K562 (cell line): ENCODE measurements at regions not wholly inside any gene's neighbourhood (a gene's known extent, or its start where the extent isn't known, plus 50 kb on each side); places are given as distances from the start of the nearest gene placed in this dataset.

Source experiments
- ATAC-seq: fragments of 200-7000 bp; cut with Tn5 transposase; 3 replicates; pipeline ENCODE4 v1.9.1; 2020; ENCODE audit warnings: moderate library complexity
- BruUV-seq: library from RNA; stranded (reverse); fragments of 400-500 nt; replicated peaks from 2 replicates; lab custom pipeline; 2021; lab: Mats Ljungman, UMichigan
- CTCF ChIA-PET: fragments of 300-600 bp; formaldehyde crosslinking; extraction: SDS; loops from one replicate; lab custom pipeline; 2021; ENCODE audit warnings: low intra/inter-chr PET ratio; lab: Yijun Ruan, JAX
- POLR2A ChIA-PET: fragments of 300-600, 350-650 bp; sonication (Branson Sonifier 250); formaldehyde crosslinking; extraction: SDS; loops from one replicate; lab custom pipeline; 2021; ENCODE audit warnings: antibody characterized with exemption, inconsistent platforms; lab: Yijun Ruan, JAX
- DNase-seq, 4 experiments: peaks; one replicate each; pipeline versions ENCODE4 v3.0.0 to v3.0.0-alpha.2; 2011 to 2018; ENCODE audit warnings: low spot score in 3 of 4, mixed read lengths in 3 of 4; ENCODE audit errors: extremely low read depth in 1 of 4
- FAIRE-seq: peaks from 2 replicates; lab custom pipeline; 2011; peaks lifted over from hg19 to GRCh38; lab: Jason Lieb, UNC
- H2AFZ ChIP-seq: 2 replicates; pipeline ENCODE4 v1.6.0; 2011; ENCODE audit warnings: low read depth, low read length, control low read depth, inconsistent platforms
- H3K27ac ChIP-seq: fragments of 200-600 bp; 3 replicates; pipeline ENCODE4 v1.8.0; 2011; ENCODE audit warnings: low read depth, mild to moderate bottlenecking, control low read depth, inconsistent platforms, low read length, moderate library complexity, mixed read lengths; ENCODE audit errors: extremely low read depth
- H3K27me3 ChIP-seq, 2 experiments: fragments of 300-600 bp in 1 of 2; 2 replicates in 1 of 2; 3 replicates in 1 of 2; pipeline versions ENCODE4 v1.6.0 to v1.8.0; 2011; ENCODE audit warnings: inconsistent platforms in 2 of 2, low read length in 2 of 2, mild to moderate bottlenecking in 1 of 2, mixed read lengths in 1 of 2, moderate library complexity in 1 of 2; ENCODE audit not compliant: control insufficient read depth in 2 of 2, insufficient read depth in 2 of 2
- H3K36me3 ChIP-seq: fragments of 300-600 bp; 3 replicates; pipeline ENCODE4 v1.8.0; 2011; ENCODE audit warnings: mild to moderate bottlenecking, low read length, inconsistent platforms; ENCODE audit not compliant: control insufficient read depth, insufficient read depth
- H3K4me1 ChIP-seq, 2 experiments: fragments of 200-600 bp in 1 of 2; replicated peaks in 1 of 2; 2 replicates in 1 of 2; 3 replicates in 1 of 2; pipeline versions ENCODE4 v1.5.1 to v1.8.0; 2011; ENCODE audit warnings: inconsistent platforms in 2 of 2, low read length in 2 of 2, mild to moderate bottlenecking in 1 of 2, mixed read lengths in 1 of 2, moderate library complexity in 1 of 2; ENCODE audit not compliant: control insufficient read depth in 2 of 2, insufficient read depth in 2 of 2
- H3K4me2 ChIP-seq: 2 replicates; pipeline ENCODE4 v1.6.1; 2011; ENCODE audit warnings: low read length, control low read depth, inconsistent platforms, mixed read lengths; ENCODE audit not compliant: insufficient read depth
- H3K4me3 ChIP-seq: fragments of 200-600 bp; sonication (generic), shearing (Covaris generic); 2 replicates; pipeline ENCODE4 v1.5.1; 2016; ENCODE audit warnings: control low read depth, inconsistent platforms
- H3K79me2 ChIP-seq: fragments of 200-600 bp; 3 replicates; pipeline ENCODE4 v1.8.0; 2011; ENCODE audit warnings: low read length, inconsistent platforms; ENCODE audit not compliant: control insufficient read depth, insufficient read depth
- H3K9ac ChIP-seq, 2 experiments: 2 replicates each; pipeline versions ENCODE4 v1.6.0 to v1.6.1; 2011; ENCODE audit warnings: low read depth in 2 of 2, low read length in 2 of 2, control low read depth in 1 of 2, inconsistent platforms in 1 of 2, mild to moderate bottlenecking in 1 of 2, mixed read lengths in 1 of 2; ENCODE audit not compliant: insufficient read depth in 1 of 2
- H3K9me1 ChIP-seq: one replicate; pipeline ENCODE4 v1.6.0; 2011; ENCODE audit warnings: inconsistent platforms, mild to moderate bottlenecking, low read length, moderate library complexity; ENCODE audit not compliant: control insufficient read depth, insufficient read depth
- H3K9me3 ChIP-seq: replicated peaks from 2 replicates; pipeline ENCODE4 v1.5.1; 2011; ENCODE audit warnings: low read depth, low read length, inconsistent platforms; ENCODE audit not compliant: control insufficient read depth, insufficient read depth
- H4K20me1 ChIP-seq: replicated peaks from 2 replicates; pipeline ENCODE4 v1.6.1; 2011; ENCODE audit warnings: low read length, inconsistent platforms, mixed read lengths; ENCODE audit not compliant: control insufficient read depth, insufficient read depth
- ARID1B ChIP-seq: fragments of 450-650 bp; IDR thresholded peaks from 2 replicates; pipeline ENCODE4 v1.6.1; 2016; ENCODE audit warnings: antibody characterized with exemption, mild to moderate bottlenecking, inconsistent platforms
- CTBP1 ChIP-seq: fragments of 450-650 bp; IDR thresholded peaks from 2 replicates; pipeline ENCODE4 v1.6.1; 2016; ENCODE audit warnings: borderline replicate concordance
- EHMT2 ChIP-seq: fragments of 450-650 bp; IDR thresholded peaks from 2 replicates; pipeline ENCODE4 v1.6.1; 2018; ENCODE audit warnings: antibody characterized with exemption
- GATAD2A ChIP-seq: fragments of 450-650 bp; IDR thresholded peaks from 2 replicates; pipeline ENCODE4 v1.6.1; 2017
- HNRNPH1 ChIP-seq: fragments of 200-400 bp; formaldehyde crosslinking; optimal IDR thresholded peaks from 2 replicates; pipeline ENCODE3; 2017; ENCODE audit warnings: low read depth, mild to moderate bottlenecking, low read length, moderate library complexity
- IFI16 ChIP-seq: fragments of 250-450 bp; sonication (Bioruptor Pico); IDR thresholded peaks from 2 replicates; pipeline ENCODE4 v2.1.2; 2022; ENCODE audit warnings: mild to moderate bottlenecking, inconsistent platforms
- MAZ ChIP-seq, 2 experiments: fragments of 450-650 bp in 1 of 2; sonication (generic) in 1 of 2; formaldehyde crosslinking; IDR thresholded peaks in 1 of 2; conservative IDR thresholded peaks in 1 of 2; 2 replicates each; pipeline versions ENCODE4 v1.4.0 to v1.5.0; 2020; ENCODE audit warnings: mild to moderate bottlenecking in 1 of 2, missing genetic modification reagents in 1 of 2
- RCOR1 ChIP-seq, 2 experiments: IDR thresholded peaks; 2 replicates each; pipeline ENCODE4 v1.6.1; 2012; ENCODE audit warnings: low read depth in 2 of 2, low read length in 2 of 2, borderline replicate concordance in 1 of 2, improper control_type of control experiment in 1 of 2
- SMARCA4 ChIP-seq: fragments of 450-650 bp; IDR thresholded peaks from 2 replicates; pipeline ENCODE4 v1.6.1; 2016
- SMARCA5 ChIP-seq: fragments of 450-650 bp; IDR thresholded peaks from 2 replicates; pipeline ENCODE4 v1.6.1; 2016
- SMARCE1 ChIP-seq: fragments of 450-650 bp; IDR thresholded peaks from 2 replicates; pipeline ENCODE4 v1.7.1; 2016; ENCODE audit warnings: mild to moderate bottlenecking
- SPI1 ChIP-seq: IDR thresholded peaks from 2 replicates; pipeline ENCODE4 v1.6.1; 2011; ENCODE audit warnings: low read depth, low read length, control low read depth, borderline replicate concordance
- TCF7L2 ChIP-seq: fragments of 150-350 bp; IDR thresholded peaks from 2 replicates; pipeline ENCODE4 v1.6.1; 2016; ENCODE audit warnings: low read depth, mild to moderate bottlenecking, low read length, moderate library complexity
- TCFL5 ChIP-seq: fragments of 250-450 bp; sonication (Bioruptor Pico); conservative IDR thresholded peaks from 2 replicates; pipeline ENCODE4 v1.6.1; 2021; ENCODE audit warnings: mild to moderate bottlenecking, moderate library complexity, matching md5 sums
- ZBED1 ChIP-seq: IDR thresholded peaks from 2 replicates; pipeline ENCODE4 v1.6.1; 2014
- ZFP1 ChIP-seq: fragments of 450-650 bp; formaldehyde crosslinking; IDR thresholded peaks from 2 replicates; pipeline ENCODE4 v1.4.0; 2020; ENCODE audit warnings: mild to moderate bottlenecking, mixed read lengths
- ZNF197 ChIP-seq: fragments of 200-800 bp; sonication (Bioruptor generic); IDR thresholded peaks from 2 replicates; pipeline ENCODE4 v1.6.1; 2016; ENCODE audit warnings: low read depth, missing genetic modification characterization, missing compliant biosample characterization
- ZNF224 ChIP-seq: sonication (generic); formaldehyde crosslinking; IDR thresholded peaks from 2 replicates; pipeline ENCODE4 v1.8.0; 2022; ENCODE audit warnings: mild to moderate bottlenecking, missing genetic modification reagents
- ZNF77 ChIP-seq: fragments of 250-450 bp; sonication (Bioruptor Pico); IDR thresholded peaks from 2 replicates; pipeline ENCODE4 v1.5.0; 2020
- whole genome bisulfite sequencing: fragments of 100-300 bp; shearing (Covaris generic); methylation state at CpG from one replicate; pipeline ENCODE4 v1.1.6; 2016; ENCODE audit warnings: low coverage, mixed read lengths; ENCODE audit not compliant: insufficient coverage; ENCODE audit errors: missing lambda C conversion rate; 5-methylcytosine and 5-hydroxymethylcytosine counted together
- in situ Hi-C: fragments of 300-500 bp; cut with MboI; formaldehyde crosslinking; loops from 4 replicates; pipeline ENCODE4 v1.15.0; 2018; ENCODE audit warnings: inconsistent platforms, mixed read lengths
- intact Hi-C: fragments of 100-400 bp; cut with micrococcal nuclease; formaldehyde crosslinking; loops from 2 replicates; pipeline ENCODE4 v1.14.2; 2022
- TF ChIP-seq, protein P1 (sequence below): sonication (generic); formaldehyde crosslinking; IDR thresholded peaks from 2 replicates; pipeline ENCODE4 v1.8.0; 2022; ENCODE audit warnings: mild to moderate bottlenecking, missing genetic modification reagents

DNA sequence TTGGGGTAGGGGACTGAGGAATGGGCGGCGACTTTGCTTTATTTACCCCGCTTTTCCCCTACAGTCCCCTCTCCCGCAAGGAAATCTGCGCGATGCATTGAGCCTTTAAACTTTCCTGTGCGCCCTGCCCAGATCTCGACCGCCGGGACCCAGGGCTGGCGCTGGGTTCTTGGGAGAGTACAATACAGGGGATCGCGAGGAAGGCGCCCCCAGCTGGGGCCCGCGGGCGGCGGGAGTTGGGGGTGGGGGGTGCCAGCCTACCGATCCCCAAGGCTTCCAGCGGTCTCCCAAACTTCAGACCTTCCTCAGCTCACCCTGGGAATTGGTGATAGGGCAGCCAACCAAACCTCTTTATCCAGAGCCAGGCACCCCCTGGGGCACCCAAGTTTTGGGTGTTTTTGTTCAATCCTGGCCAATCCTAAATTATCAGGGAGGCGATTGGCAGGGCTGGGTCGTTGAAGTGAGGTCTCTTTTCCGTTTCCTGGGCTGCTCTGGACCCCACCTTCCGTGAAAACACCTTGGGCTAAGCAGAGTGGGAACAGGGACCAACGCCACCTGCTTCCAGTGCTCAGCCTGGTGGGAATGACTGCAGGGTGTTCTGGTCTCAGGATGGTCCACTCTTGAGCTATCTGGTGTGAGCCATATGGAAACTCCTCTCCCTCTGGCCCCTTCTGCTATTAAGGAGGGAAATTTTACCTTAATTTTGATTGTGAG is 51.4 kb upstream of the DAB2IP start:
- H3K4me3 ChIP-seq = no peak overlapping the region
- TF ChIP-seq SPI1 (no peak), TCF7L2 (no peak), IFI16 (CRISPR knock-in tag) (no peak), SMARCA5 (no peak), ZNF224 (CRISPR knock-in tag) (no peak), HNRNPH1 (no peak), CTBP1 (no peak), ZNF197 (CRISPR knock-in tag) (no peak), ARID1B (no peak), GATAD2A (no peak), ZNF77 (CRISPR knock-in tag) (no peak), SMARCE1 (no peak), SMARCA4 (no peak), TCFL5 (CRISPR knock-in tag) (no peak), RCOR1 (IDR thresholded peaks at IDR 0.05; ENCODE audit: borderline replicate concordance in 1 of 2, low read depth in 2 of 2, low read length in 2 of 2) (no peak), EHMT2 (no peak), ZBED1 (no peak), MAZ (CRISPR knock-in tag; conservative IDR thresholded peaks at IDR 0.05 in 1 of 2, IDR thresholded peaks at IDR 0.05 in 1 of 2) (no peak), ZFP1 (CRISPR knock-in tag) (no peak)
- TF ChIP-seq, protein P1, sequence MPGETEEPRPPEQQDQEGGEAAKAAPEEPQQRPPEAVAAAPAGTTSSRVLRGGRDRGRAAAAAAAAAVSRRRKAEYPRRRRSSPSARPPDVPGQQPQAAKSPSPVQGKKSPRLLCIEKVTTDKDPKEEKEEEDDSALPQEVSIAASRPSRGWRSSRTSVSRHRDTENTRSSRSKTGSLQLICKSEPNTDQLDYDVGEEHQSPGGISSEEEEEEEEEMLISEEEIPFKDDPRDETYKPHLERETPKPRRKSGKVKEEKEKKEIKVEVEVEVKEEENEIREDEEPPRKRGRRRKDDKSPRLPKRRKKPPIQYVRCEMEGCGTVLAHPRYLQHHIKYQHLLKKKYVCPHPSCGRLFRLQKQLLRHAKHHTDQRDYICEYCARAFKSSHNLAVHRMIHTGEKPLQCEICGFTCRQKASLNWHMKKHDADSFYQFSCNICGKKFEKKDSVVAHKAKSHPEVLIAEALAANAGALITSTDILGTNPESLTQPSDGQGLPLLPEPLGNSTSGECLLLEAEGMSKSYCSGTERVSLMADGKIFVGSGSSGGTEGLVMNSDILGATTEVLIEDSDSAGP (CRISPR knock-in tag) = no peak
- TF ChIP-seq, all 486 proteins: peak for 0
- ATAC-seq = no peak
- Histone ChIP-seq H3K9me3 (no peaks in the 10 kb centered on the region), H3K9ac (no peak overlapping the region), H3K79me2 (no peaks in the 10 kb centered on the region), H3K4me2 (no peak overlapping the region), H4K20me1 (no peaks in the 10 kb centered on the region), H3K9me1 (no peaks in the 10 kb centered on the region), H3K27me3 (peaks cover 7 to 49% of the 10 kb centered on the region in 2 experiments; a peak in 4 of 5 replicates), H3K4me1 (peaks cover 0 to 8% of the 10 kb centered on the region in 2 experiments; a peak in 2 of 5 replicates), H3K27ac (no peak overlapping the region), H3K36me3 (no peaks in the 10 kb centered on the region), H2AFZ (no peak overlapping the region)
- DNase-seq = no peak
- in situ Hi-C loops = no loop called here
- CTCF ChIA-PET = no interaction called here
- WGBS = 8% methylated on average over 23 of the region's 25 CpGs
- intact Hi-C loops = no loop called here
- BruUV-seq = no TSS peak
- FAIRE-seq = no peak
- POLR2A ChIA-PET = interaction anchor here (0.7 kb wide), 1 partner anchor 56 kb away, joined by 3 read pairs; no protein-coding TSS in a partner anchor
